DND-41 (cell line): ENCODE measurements at regions not wholly inside any gene's neighbourhood (a gene's known extent, or its start where the extent isn't known, plus 50 kb on each side); places are given as distances from the start of the nearest gene placed in this dataset.
"Not testable (repeated sequence)": the region's sequence is repeated elsewhere in the genome, so short reads cannot be mapped to it uniquely, and the experiment has no call there.

Source experiments
- CTCF ChIP-seq: IDR thresholded peaks from 2 replicates; pipeline ENCODE4 v1.5.1; 2012; ENCODE audit warnings: borderline replicate concordance, low read length, moderate library complexity, mild to moderate bottlenecking; ENCODE audit not compliant: poor library complexity, severe bottlenecking; ENCODE audit errors: extremely low read depth
- EZH2 ChIP-seq: IDR thresholded peaks from 3 replicates; pipeline ENCODE4 v1.6.1; 2012; ENCODE audit warnings: borderline replicate concordance, low read depth, mild to moderate bottlenecking, moderate library complexity, low read length, inconsistent platforms; ENCODE audit not compliant: severe bottlenecking

GRCh38 chr5:106387767-106388166, 1283.0 kb downstream of the EFNA5 start:
- not testable (repeated sequence) for TF ChIP-seq CTCF, EZH2
